ENCODE measurements at regions not wholly inside any gene's neighbourhood (a gene's known extent, or its start where the extent isn't known, plus 50 kb on each side); places are given as distances from the start of the nearest gene placed in this dataset.

DNA sequence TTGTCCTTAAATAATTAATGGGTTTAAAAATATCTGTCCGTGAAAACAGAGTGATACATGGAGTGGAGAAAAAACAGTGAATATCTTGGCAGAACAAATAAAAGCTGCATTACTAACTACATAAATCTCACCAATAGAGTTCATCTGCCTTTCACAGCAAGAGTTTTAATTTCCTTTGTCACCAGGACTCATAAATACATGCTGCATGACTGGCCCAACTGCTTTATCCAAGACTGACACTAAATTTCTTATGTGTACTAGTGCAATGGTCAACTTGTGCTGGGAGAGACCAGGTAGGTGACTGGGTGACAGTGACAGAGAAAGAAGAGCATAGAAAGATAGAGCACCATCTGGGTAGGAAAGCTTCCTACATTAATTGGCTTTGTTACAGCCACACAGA lies 402.8 kb downstream of the RAD51AP2 start:
- Histone ChIP-seq H3K79me2 (ENCODE audit: control insufficient read depth, insufficient read depth, low read length) (no peaks in the 10 kb centered on the region), H3K27ac (ENCODE audit: control insufficient read depth, insufficient read depth) (no peak overlapping the region), H3K4me2 (ENCODE audit: control insufficient read depth, insufficient read depth) (no peak overlapping the region), H3K27me3 (replicated peaks in 1 of 2; ENCODE audit: control insufficient read depth in 2 of 2, insufficient read depth in 2 of 2, low read length in 1 of 2) (no peaks in the 10 kb centered on the region), H3K4me1 (ENCODE audit: control insufficient read depth, insufficient read depth, low read length) (no peaks in the 10 kb centered on the region), H3K36me3 (ENCODE audit: control insufficient read depth in 2 of 2, insufficient read depth in 2 of 2, low read length in 1 of 2) (no peaks in the 10 kb centered on the region), H3K9ac (ENCODE audit: control insufficient read depth, insufficient read depth, low read length) (no peak overlapping the region), H3K4me3 (no peak overlapping the region), H2AFZ (ENCODE audit: control insufficient read depth, low read depth, low read length) (no peak overlapping the region), H4K20me1 (ENCODE audit: control insufficient read depth, insufficient read depth) (no peaks in the 10 kb centered on the region), H3K9me3 (replicated peaks; ENCODE audit: control insufficient read depth, insufficient read depth, low read length) (no peaks in the 10 kb centered on the region)
- DNase-seq (ENCODE audit: low read depth, low spot score) (no peak), FAIRE-seq (no peak), ATAC-seq (no peak)
- intact Hi-C loops (cut with micrococcal nuclease; ENCODE audit: unreplicated experiment) (no loop called here), in situ Hi-C loops (cut with MboI) (no loop called here)
- CTCF ChIA-PET = no interaction called here
- BruUV-seq (replicated peaks) = no TSS peak
- 0% methylated on average over 1 of the region's 1 CpG for WGBS (ENCODE audit: insufficient coverage, insufficient replicate concordance, low lambda C conversion rate, missing lambda C conversion rate)
- RAD21 ChIA-PET (ENCODE audit: unreplicated experiment) = no interaction called here
- SMC1A ChIA-PET (ENCODE audit: uncharacterized antibody, unreplicated experiment) = no interaction called here
- POLR2A ChIA-PET = no interaction called here
- TF ChIP-seq SMARCA5 (IDR thresholded peaks at IDR 0.05) (no peak), ATF7 (IDR thresholded peaks at IDR 0.05; ENCODE audit: low read depth) (no peak), RAD51 (IDR thresholded peaks at IDR 0.05) (no peak), ZNF217 (IDR thresholded peaks at IDR 0.05) (no peak), KAT2A (conservative IDR thresholded peaks at IDR 0.05; ENCODE audit: control insufficient read depth, low read depth, low read length) (no peak), POLR2AphosphoS5 (IDR thresholded peaks at IDR 0.05; ENCODE audit: low read length) (no peak), ETV6 (conservative IDR thresholded peaks at IDR 0.05 in 1 of 2, IDR thresholded peaks at IDR 0.05 in 1 of 2; ENCODE audit: borderline replicate concordance in 1 of 2, low read depth in 1 of 2) (no peak), MYB (IDR thresholded peaks at IDR 0.05; ENCODE audit: borderline replicate concordance, low read depth, low read length) (no peak), BRCA1 (IDR thresholded peaks at IDR 0.05; ENCODE audit: low read depth, low read length) (no peak), ZNF622 (IDR thresholded peaks at IDR 0.05) (no peak)
- TF ChIP-seq, protein P1, sequence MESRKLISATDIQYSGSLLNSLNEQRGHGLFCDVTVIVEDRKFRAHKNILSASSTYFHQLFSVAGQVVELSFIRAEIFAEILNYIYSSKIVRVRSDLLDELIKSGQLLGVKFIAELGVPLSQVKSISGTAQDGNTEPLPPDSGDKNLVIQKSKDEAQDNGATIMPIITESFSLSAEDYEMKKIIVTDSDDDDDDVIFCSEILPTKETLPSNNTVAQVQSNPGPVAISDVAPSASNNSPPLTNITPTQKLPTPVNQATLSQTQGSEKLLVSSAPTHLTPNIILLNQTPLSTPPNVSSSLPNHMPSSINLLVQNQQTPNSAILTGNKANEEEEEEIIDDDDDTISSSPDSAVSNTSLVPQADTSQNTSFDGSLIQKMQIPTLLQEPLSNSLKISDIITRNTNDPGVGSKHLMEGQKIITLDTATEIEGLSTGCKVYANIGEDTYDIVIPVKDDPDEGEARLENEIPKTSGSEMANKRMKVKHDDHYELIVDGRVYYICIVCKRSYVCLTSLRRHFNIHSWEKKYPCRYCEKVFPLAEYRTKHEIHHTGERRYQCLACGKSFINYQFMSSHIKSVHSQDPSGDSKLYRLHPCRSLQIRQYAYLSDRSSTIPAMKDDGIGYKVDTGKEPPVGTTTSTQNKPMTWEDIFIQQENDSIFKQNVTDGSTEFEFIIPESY (IDR thresholded peaks at IDR 0.05) = no peak
- TF ChIP-seq, protein P2, sequence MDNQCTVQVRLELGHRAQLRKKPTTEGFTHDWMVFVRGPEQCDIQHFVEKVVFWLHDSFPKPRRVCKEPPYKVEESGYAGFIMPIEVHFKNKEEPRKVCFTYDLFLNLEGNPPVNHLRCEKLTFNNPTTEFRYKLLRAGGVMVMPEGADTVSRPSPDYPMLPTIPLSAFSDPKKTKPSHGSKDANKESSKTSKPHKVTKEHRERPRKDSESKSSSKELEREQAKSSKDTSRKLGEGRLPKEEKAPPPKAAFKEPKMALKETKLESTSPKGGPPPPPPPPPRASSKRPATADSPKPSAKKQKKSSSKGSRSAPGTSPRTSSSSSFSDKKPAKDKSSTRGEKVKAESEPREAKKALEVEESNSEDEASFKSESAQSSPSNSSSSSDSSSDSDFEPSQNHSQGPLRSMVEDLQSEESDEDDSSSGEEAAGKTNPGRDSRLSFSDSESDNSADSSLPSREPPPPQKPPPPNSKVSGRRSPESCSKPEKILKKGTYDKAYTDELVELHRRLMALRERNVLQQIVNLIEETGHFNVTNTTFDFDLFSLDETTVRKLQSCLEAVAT (IDR thresholded peaks at IDR 0.05) = no peak
- TF ChIP-seq, protein P3, sequence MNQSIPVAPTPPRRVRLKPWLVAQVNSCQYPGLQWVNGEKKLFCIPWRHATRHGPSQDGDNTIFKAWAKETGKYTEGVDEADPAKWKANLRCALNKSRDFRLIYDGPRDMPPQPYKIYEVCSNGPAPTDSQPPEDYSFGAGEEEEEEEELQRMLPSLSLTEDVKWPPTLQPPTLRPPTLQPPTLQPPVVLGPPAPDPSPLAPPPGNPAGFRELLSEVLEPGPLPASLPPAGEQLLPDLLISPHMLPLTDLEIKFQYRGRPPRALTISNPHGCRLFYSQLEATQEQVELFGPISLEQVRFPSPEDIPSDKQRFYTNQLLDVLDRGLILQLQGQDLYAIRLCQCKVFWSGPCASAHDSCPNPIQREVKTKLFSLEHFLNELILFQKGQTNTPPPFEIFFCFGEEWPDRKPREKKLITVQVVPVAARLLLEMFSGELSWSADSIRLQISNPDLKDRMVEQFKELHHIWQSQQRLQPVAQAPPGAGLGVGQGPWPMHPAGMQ (IDR thresholded peaks at IDR 0.05; ENCODE audit: borderline replicate concordance) = no peak
